Aorta (tissue), 5 donors: ENCODE measurements at regions not wholly inside any gene's neighbourhood (a gene's known extent, or its start where the extent isn't known, plus 50 kb on each side); places are given as distances from the start of the nearest gene placed in this dataset.

Source experiments
- ATAC-seq: fragments of 200-7000 bp; cut with Tn5 transposase; one replicate; pipeline ENCODE4 v1.9.1; 2022; ENCODE audit warnings: moderate library complexity; ENCODE audit not compliant: low FRiP score
- DNase-seq, 2 donors: peaks; one replicate each; pipeline ENCODE4 v3.0.0-alpha.2; 2020
- H3K27ac ChIP-seq, 2 donors: one replicate each; pipeline ENCODE4 v1.5.1; 2013; ENCODE audit warnings: low read length in 2 of 2, mild to moderate bottlenecking in 2 of 2, moderate library complexity in 2 of 2, control low read depth in 1 of 2, inconsistent platforms in 1 of 2, low read depth in 1 of 2
- H3K27me3 ChIP-seq, 2 donors: one replicate each; pipeline ENCODE4 v1.6.1; 2013; ENCODE audit warnings: control low read depth in 1 of 2, low read length in 1 of 2, mild to moderate bottlenecking in 1 of 2, moderate library complexity in 1 of 2; ENCODE audit not compliant: insufficient read depth in 2 of 2, control insufficient read depth in 1 of 2
- H3K36me3 ChIP-seq, 2 donors: one replicate each; pipeline ENCODE4 v1.6.1; 2013; ENCODE audit warnings: control low read depth in 1 of 2, low read length in 1 of 2, mild to moderate bottlenecking in 1 of 2; ENCODE audit not compliant: insufficient read depth in 2 of 2, control insufficient read depth in 1 of 2
- H3K4me1 ChIP-seq, 2 donors: one replicate each; pipeline ENCODE4 v1.6.1; 2013; ENCODE audit warnings: low read length in 2 of 2, control low read depth in 1 of 2, mild to moderate bottlenecking in 1 of 2, moderate library complexity in 1 of 2; ENCODE audit not compliant: insufficient read depth in 2 of 2, control insufficient read depth in 1 of 2
- H3K4me3 ChIP-seq, 2 donors: one replicate each; pipeline ENCODE4 v1.5.1; 2013; ENCODE audit warnings: low read length in 2 of 2, control low read depth in 1 of 2, mild to moderate bottlenecking in 1 of 2
- H3K9me3 ChIP-seq: one replicate; pipeline ENCODE4 v1.6.1; 2013; ENCODE audit warnings: mild to moderate bottlenecking, low read length; ENCODE audit not compliant: control insufficient read depth
- WGBS, 2 donors: extraction: QIAGEN DNeasy Blood & Tissue Kit; methylation state at CpG; one replicate each; pipeline ENCODE4 v1.1.7; 2013; 5-methylcytosine and 5-hydroxymethylcytosine counted together
- intact Hi-C, 2 donors: fragments of 100-400 bp; cut with DNase I; formaldehyde crosslinking; loops; one replicate each; pipeline versions ENCODE4 v1.14.2 to v1.15.0; 2022
- donor health status: healthy with polysubstance abuse.
- donor health status: Bipolar disorder and iron deficiency.
- donor health status: DM: no; HTN: no; CAD: no.
- donor health status: DM: no; HTN: no; CAD: no.
- donor health status: DM: yes; HTN: yes; CAD: no.

DNA sequence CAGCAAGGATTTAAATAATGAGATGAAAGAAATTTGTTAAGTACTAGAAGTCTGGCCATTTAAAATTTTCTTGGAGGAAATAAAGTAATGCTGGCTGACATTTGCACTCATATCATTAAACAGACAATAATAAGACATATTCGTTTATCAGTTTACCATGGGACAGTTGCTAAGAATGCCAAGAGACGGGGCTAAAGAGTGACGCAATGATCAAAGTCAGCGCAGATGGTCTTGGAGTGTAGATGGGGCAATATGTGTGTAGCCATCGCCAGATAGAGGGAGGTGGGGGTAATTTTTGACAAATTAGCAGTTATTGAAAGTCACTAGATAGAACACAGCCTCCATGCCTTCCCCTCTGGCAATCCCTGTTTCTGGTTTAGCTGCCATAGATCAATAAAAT, 413.2 kb upstream of the JAG1 start:
- intact Hi-C loops, result no loop called here
- no peaks in the 10 kb centered on the region for H3K9me3 ChIP-seq
- no peaks in the 10 kb centered on the region for H3K27me3 ChIP-seq
- no peak overlapping the region for H3K4me3 ChIP-seq
- DNase-seq (no peak), ATAC-seq (no peak)
- WGBS, 2 donors, result 83 to 95% methylated on average over 5 of the region's 5 CpGs
- H3K4me1 ChIP-seq, result no peaks in the 10 kb centered on the region
- no peak overlapping the region for H3K27ac ChIP-seq
- no peaks in the 10 kb centered on the region for H3K36me3 ChIP-seq

DNA sequence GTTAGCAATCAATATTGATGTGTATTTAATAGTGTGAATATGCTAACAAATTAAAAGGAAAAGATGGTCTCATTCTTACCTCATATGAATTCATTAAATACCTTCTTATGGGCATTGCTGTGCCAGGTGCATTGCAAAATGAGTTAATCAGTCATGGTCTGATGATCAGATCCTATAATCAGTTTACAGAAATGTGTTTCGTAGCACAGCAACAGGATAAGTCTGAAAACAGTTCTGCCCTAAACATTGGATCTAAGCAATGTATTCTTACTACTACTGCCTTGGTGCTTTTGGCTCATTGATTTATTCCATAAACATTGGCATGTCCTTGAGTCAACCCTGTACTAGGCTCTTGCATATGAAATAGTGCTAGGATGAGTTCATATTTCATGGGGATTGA, 417.0 kb upstream of the JAG1 start:
- 40 to 71% methylated on average over 1 of the region's 1 CpG for WGBS, 2 donors
- H3K27me3 ChIP-seq, result no peaks in the 10 kb centered on the region
- no peak overlapping the region for H3K27ac ChIP-seq
- intact Hi-C loops, result no loop called here
- H3K4me3 ChIP-seq, result no peak overlapping the region
- no peaks in the 10 kb centered on the region for H3K36me3 ChIP-seq
- ATAC-seq (no peak), DNase-seq (no peak)
- H3K9me3 ChIP-seq, result no peaks in the 10 kb centered on the region
- H3K4me1 ChIP-seq, result no peaks in the 10 kb centered on the region

GRCh38 chr20:11091511-11091910, 417.7 kb upstream of the JAG1 start:
- Histone ChIP-seq H3K4me3 (no peak overlapping the region), H3K27ac (no peak overlapping the region), H3K27me3 (no peaks in the 10 kb centered on the region), H3K9me3 (no peaks in the 10 kb centered on the region), H3K4me1 (no peaks in the 10 kb centered on the region), H3K36me3 (no peaks in the 10 kb centered on the region)
- no peak for ATAC-seq
- no peak for DNase-seq
- intact Hi-C loops, result no loop called here
- 67 to 83% methylated on average over 1 of the region's 1 CpG for WGBS, 2 donors

- no peaks in the 10 kb centered on the region for H3K27me3 ChIP-seq
- H3K27ac ChIP-seq, result no peak overlapping the region
- H3K4me3 ChIP-seq, result no peak overlapping the region
- intact Hi-C loops, result no loop called here
- no peaks in the 10 kb centered on the region for H3K4me1 ChIP-seq
- WGBS, 2 donors, result 99 to 100% methylated on average over 1 of the region's 1 CpG
- H3K9me3 ChIP-seq, result no peaks in the 10 kb centered on the region
- H3K36me3 ChIP-seq, result no peaks in the 10 kb centered on the region
- DNase-seq (no peak), ATAC-seq (no peak)
These were observed 418.4 kb upstream of the JAG1 start for GRCh38 chr20:11092151-11092550.

GRCh38 chr20:11094196-11094595, 420.4 kb upstream of the JAG1 start:
- intact Hi-C loops, result no loop called here
- ATAC-seq, result no peak

DNA sequence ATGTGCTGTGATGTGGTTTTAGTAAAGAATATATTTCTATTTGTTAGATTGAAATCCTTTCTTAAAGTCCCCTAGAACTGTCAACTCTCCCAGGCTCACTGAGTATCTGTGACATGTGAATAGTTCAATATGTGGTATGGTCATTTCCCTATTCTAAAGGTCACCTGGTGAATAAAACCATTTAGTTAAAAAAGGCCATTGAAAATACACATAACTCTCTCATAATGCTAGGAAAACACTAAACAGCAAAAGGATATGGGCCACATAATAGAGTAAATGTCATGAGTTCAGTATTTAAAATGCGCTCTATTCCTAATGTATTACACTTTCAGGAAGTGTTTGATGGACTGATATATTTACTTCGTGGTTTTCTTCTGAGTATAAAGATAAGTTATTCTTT, 420.9 kb upstream of the JAG1 start:
- Histone ChIP-seq H3K27ac (no peak overlapping the region), H3K36me3 (no peaks in the 10 kb centered on the region), H3K27me3 (no peaks in the 10 kb centered on the region), H3K4me3 (no peak overlapping the region), H3K9me3 (no peaks in the 10 kb centered on the region), H3K4me1 (no peaks in the 10 kb centered on the region)
- ATAC-seq, result no peak
- intact Hi-C loops, result no loop called here
- no peak for DNase-seq
- WGBS, 2 donors, result 63 to 65% methylated on average over 2 of the region's 2 CpGs

More at GRCh38 chr20:11094196-11094595, 420.4 kb upstream of the JAG1 start:
- Histone ChIP-seq H3K4me1 (no peaks in the 10 kb centered on the region), H3K9me3 (no peaks in the 10 kb centered on the region), H3K36me3 (no peaks in the 10 kb centered on the region), H3K27me3 (no peaks in the 10 kb centered on the region), H3K4me3 (no peak overlapping the region), H3K27ac (no peak overlapping the region)
- 97 to 98% methylated on average over 1 of the region's 1 CpG for WGBS, 2 donors
- no peak for DNase-seq

DNA sequence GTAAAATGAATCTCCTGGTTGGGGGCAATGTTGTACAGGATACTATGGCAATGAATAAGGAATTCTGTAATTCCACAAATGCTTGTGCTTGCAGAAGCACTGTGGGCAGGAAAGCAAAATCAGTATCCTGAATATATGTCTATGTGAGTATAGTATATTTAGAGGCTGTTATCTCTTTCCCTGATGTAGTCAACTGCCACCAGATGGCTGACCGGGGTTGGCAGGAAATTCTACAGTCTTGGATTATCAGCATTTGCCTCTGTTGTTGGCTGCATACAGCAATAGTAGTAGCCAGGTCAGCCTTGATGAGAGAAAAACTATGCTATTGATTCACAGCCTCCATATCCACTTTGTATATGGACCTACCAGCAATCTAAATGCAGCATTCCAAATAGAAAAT, 425.1 kb upstream of the JAG1 start:
- Histone ChIP-seq H3K4me3 (no peak overlapping the region), H3K27me3 (no peaks in the 10 kb centered on the region), H3K36me3 (no peaks in the 10 kb centered on the region), H3K27ac (no peak overlapping the region), H3K4me1 (no peaks in the 10 kb centered on the region), H3K9me3 (no peaks in the 10 kb centered on the region)
- ATAC-seq (no peak), DNase-seq (no peak)
- WGBS, 2 donors, result 60 to 65% methylated on average over 1 of the region's 1 CpG
- intact Hi-C loops, result no loop called here

DNA sequence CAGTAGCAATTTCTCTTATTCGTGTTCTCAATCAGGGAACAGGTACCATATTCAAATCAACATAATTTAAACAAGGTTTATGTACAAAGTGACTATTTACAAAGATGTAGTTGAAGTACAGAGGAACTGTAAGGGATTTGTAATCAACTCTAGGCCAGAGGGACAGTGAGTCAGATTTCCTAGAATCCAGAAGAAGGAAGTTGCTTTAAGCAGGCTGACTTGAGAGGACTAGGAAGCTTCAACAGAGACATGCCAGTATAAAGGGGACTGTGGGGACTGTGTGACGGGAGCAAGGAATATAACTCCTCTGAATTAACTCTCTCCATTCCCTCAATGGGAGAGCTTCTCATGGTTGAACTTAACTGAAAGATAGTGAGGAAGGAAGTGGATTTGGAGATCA, 427.4 kb upstream of the JAG1 start:
- no peaks in the 10 kb centered on the region for H3K9me3 ChIP-seq
- no peak overlapping the region for H3K27ac ChIP-seq
- no peaks in the 10 kb centered on the region for H3K36me3 ChIP-seq
- 72 to 83% methylated on average over 2 of the region's 2 CpGs for WGBS, 2 donors
- no peak for DNase-seq
- no peak overlapping the region for H3K4me3 ChIP-seq
- no peaks in the 10 kb centered on the region for H3K4me1 ChIP-seq
- intact Hi-C loops, result no loop called here
- no peaks in the 10 kb centered on the region for H3K27me3 ChIP-seq
- no peak for ATAC-seq

- Histone ChIP-seq H3K27me3 (no peaks in the 10 kb centered on the region), H3K27ac (no peak overlapping the region), H3K9me3 (no peaks in the 10 kb centered on the region), H3K36me3 (no peaks in the 10 kb centered on the region), H3K4me3 (no peak overlapping the region), H3K4me1 (no peaks in the 10 kb centered on the region)
- ATAC-seq (no peak), DNase-seq (no peak)
- WGBS, 2 donors, result 93 to 97% methylated on average over 7 of the region's 7 CpGs
- intact Hi-C loops, result no loop called here
These were observed 427.9 kb upstream of the JAG1 start for GRCh38 chr20:11101696-11102095.
